ENCODE measurements at regions not wholly inside any gene's neighbourhood (a gene's known extent, or its start where the extent isn't known, plus 50 kb on each side); places are given as distances from the start of the nearest gene placed in this dataset.

- TF ChIP-seq CTCF (IDR thresholded peaks at IDR 0.05 in 4 of 5, conservative IDR thresholded peaks at IDR 0.05 in 1 of 5) (no peak), POLR2A (IDR thresholded peaks at IDR 0.05) (no peak)
Measured at GRCh38 chr6:128659276-128659675, 138.9 kb upstream of the PTPRK start.
